GM06990 (cell line): ENCODE measurements at regions not wholly inside any gene's neighbourhood (a gene's known extent, or its start where the extent isn't known, plus 50 kb on each side); places are given as distances from the start of the nearest gene placed in this dataset.

Source experiments
- DNase-seq: peaks from one replicate; pipeline ENCODE4 v3.0.0-alpha.2; 2011; ENCODE audit not compliant: insufficient read length; ENCODE audit errors: extremely low read depth
- H3K27me3 ChIP-seq: replicated peaks from 2 replicates; pipeline ENCODE4 v1.6.0; 2011; ENCODE audit warnings: low read length; ENCODE audit not compliant: control insufficient read depth, insufficient read depth
- H3K36me3 ChIP-seq: 2 replicates; pipeline ENCODE4 v1.5.1; 2011; ENCODE audit warnings: low read length; ENCODE audit not compliant: control insufficient read depth, insufficient read depth
- H3K4me3 ChIP-seq: replicated peaks from 2 replicates; pipeline ENCODE4 v1.5.1; 2011; ENCODE audit warnings: low read depth, mild to moderate bottlenecking, control low read depth, low read length
- TF ChIP-seq, protein P1 (sequence below): IDR thresholded peaks from 2 replicates; pipeline ENCODE4 v1.5.1; 2011; ENCODE audit warnings: low read length, control low read depth, mild to moderate bottlenecking, inconsistent platforms; ENCODE audit not compliant: insufficient read depth, poor library complexity, severe bottlenecking

DNA sequence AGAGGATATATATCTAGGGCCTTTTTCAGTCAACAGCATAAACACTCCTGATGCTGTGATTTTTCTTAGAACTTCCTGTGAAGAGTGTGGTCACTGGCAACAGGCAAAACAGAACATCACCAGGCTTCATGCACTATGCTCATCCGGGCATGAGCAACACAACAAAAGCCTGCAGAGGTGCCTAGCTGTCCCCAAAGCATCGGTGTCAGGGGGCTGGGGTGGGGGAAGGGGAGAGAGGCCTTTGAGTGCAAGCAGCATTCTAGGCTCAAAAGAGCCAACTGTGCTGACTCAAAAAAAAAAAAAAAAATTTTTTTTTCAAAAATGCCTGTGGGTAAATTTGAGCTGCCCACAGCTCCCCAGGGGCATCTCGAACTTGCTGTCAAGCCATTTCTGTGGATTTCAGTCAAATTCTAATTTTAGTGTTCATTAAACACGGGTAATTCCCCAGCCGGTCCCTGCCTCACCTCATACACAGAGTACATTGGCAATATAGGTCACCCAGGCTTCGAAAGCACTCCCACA lies 194.6 kb upstream of the DYNLRB2 start:
- TF ChIP-seq, protein P1, sequence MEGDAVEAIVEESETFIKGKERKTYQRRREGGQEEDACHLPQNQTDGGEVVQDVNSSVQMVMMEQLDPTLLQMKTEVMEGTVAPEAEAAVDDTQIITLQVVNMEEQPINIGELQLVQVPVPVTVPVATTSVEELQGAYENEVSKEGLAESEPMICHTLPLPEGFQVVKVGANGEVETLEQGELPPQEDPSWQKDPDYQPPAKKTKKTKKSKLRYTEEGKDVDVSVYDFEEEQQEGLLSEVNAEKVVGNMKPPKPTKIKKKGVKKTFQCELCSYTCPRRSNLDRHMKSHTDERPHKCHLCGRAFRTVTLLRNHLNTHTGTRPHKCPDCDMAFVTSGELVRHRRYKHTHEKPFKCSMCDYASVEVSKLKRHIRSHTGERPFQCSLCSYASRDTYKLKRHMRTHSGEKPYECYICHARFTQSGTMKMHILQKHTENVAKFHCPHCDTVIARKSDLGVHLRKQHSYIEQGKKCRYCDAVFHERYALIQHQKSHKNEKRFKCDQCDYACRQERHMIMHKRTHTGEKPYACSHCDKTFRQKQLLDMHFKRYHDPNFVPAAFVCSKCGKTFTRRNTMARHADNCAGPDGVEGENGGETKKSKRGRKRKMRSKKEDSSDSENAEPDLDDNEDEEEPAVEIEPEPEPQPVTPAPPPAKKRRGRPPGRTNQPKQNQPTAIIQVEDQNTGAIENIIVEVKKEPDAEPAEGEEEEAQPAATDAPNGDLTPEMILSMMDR: no peak
- peak; percentile 54 for DNase-seq

GRCh38 chr16:80345701-80346100 lies 195.1 kb upstream of the DYNLRB2 start:
- Histone ChIP-seq H3K4me3 (no peak overlapping the region), H3K36me3 (no peaks in the 10 kb centered on the region), H3K27me3 (no peaks in the 10 kb centered on the region)
- TF ChIP-seq, protein P1: no peak
- no peak for DNase-seq

More for the DNA sequence above, 194.6 kb upstream of the DYNLRB2 start:
- Histone ChIP-seq H3K4me3 (no peak overlapping the region), H3K36me3 (no peaks in the 10 kb centered on the region), H3K27me3 (no peaks in the 10 kb centered on the region)

DNA sequence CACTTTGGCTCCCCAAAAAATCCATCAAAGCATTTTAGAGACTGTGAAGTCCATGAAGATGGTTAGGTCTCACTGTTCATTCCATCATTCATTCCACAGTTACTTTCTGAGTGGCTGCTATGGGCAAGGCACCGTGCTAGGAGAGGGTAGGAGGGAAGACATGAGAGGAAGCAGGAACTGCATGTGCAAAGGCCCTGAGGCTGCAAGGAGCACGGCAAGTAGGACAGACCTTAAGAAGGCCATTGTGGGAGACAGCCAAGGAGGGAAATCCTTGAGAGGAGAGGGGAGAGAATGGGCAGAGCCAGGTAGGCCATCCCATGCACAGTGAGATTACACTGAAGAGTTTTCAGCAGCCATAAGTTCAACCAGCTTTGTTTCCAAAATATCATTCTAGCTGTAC lies 196.2 kb upstream of the DYNLRB2 start:
- TF ChIP-seq, protein P1: no peak
- DNase-seq: no peak
- Histone ChIP-seq H3K4me3 (no peak overlapping the region), H3K36me3 (no peaks in the 10 kb centered on the region), H3K27me3 (no peaks in the 10 kb centered on the region)

GRCh38 chr16:80341263-80341662 lies 199.5 kb upstream of the DYNLRB2 start:
- Histone ChIP-seq H3K27me3 (no peaks in the 10 kb centered on the region), H3K4me3 (no peak overlapping the region), H3K36me3 (no peaks in the 10 kb centered on the region)
- TF ChIP-seq, protein P1: no peak
- DNase-seq: no peak

DNA sequence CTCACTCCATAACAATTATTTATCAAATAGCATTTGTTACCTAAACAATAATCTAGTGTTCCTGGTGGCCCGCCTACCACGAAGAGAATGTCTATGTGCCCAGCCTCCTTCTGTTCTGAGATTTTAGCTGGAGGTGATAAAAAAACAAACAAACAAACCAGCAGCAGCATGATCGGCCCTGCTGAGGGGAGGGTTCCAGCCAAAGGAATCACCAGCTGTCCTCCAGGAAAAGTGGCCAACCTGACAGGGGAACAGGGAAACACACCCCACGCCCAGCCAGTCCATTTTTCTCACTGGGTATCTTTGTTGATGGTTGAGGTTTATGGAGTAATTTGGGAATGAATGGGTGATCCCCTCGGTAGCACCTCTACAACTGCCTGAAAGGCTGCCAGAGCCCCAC lies 203.0 kb upstream of the DYNLRB2 start:
- H3K4me3 ChIP-seq: no peak overlapping the region
- H3K36me3 ChIP-seq: no peaks in the 10 kb centered on the region
- DNase-seq: no peak
- TF ChIP-seq, protein P1: no peak
- H3K27me3 ChIP-seq: no peaks in the 10 kb centered on the region; the same call in 1 of the 2 replicates

- H3K36me3 ChIP-seq: no peaks in the 10 kb centered on the region
- H3K4me3 ChIP-seq: no peak overlapping the region
- DNase-seq: no peak
- TF ChIP-seq, protein P1: no peak
- peaks cover 5% of the 10 kb centered on the region for H3K27me3 ChIP-seq
Observed at GRCh38 chr16:80330803-80331202, 210.0 kb upstream of the DYNLRB2 start.
